HL-60 (cell line): ENCODE measurements at regions not wholly inside any gene's neighbourhood (a gene's known extent, or its start where the extent isn't known, plus 50 kb on each side); places are given as distances from the start of the nearest gene placed in this dataset.

Experiments
- DNase-seq, 2 experiments: peaks; one replicate each; pipeline ENCODE4 v3.0.0-alpha.2; 2010 to 2020; ENCODE audit warnings: low read depth in 1 of 2, low spot score in 1 of 2
- H3K27ac ChIP-seq: fragments of 250-450 bp; sonication (Bioruptor Pico); replicated peaks from 2 replicates; pipeline ENCODE4 v1.5.1; 2020; ENCODE audit warnings: mild to moderate bottlenecking, moderate library complexity
- H3K27me3 ChIP-seq: fragments of 250-450 bp; sonication (Bioruptor Pico); 2 replicates; pipeline ENCODE4 v1.5.1; 2021; ENCODE audit warnings: mild to moderate bottlenecking, moderate library complexity; ENCODE audit not compliant: insufficient read depth, poor library complexity, severe bottlenecking
- H3K4me3 ChIP-seq: replicated peaks from 2 replicates; pipeline ENCODE4 v1.5.1; 2011; ENCODE audit warnings: mild to moderate bottlenecking, control low read depth, low read length; ENCODE audit not compliant: insufficient read depth
- GABPA ChIP-seq: IDR thresholded peaks from 2 replicates; pipeline ENCODE4 v1.6.1; 2012; ENCODE audit warnings: low read depth
- POLR2AphosphoS5 ChIP-seq: IDR thresholded peaks from 2 replicates; pipeline ENCODE4 v1.6.1; 2012; ENCODE audit warnings: low read depth
- SPI1 ChIP-seq: IDR thresholded peaks from 2 replicates; pipeline ENCODE4 v1.6.1; 2012; ENCODE audit warnings: low read depth, mild to moderate bottlenecking, borderline replicate concordance
- TF ChIP-seq, protein P1 (sequence below): IDR thresholded peaks from 2 replicates; pipeline ENCODE4 v1.6.1; 2012; ENCODE audit warnings: low read depth; ENCODE audit not compliant: insufficient replicate concordance
- TF ChIP-seq, protein P2 (sequence below): IDR thresholded peaks from one replicate; pipeline ENCODE4 v1.5.1; 2011; ENCODE audit warnings: low read length, control low read depth, inconsistent platforms; ENCODE audit not compliant: insufficient read depth

DNA sequence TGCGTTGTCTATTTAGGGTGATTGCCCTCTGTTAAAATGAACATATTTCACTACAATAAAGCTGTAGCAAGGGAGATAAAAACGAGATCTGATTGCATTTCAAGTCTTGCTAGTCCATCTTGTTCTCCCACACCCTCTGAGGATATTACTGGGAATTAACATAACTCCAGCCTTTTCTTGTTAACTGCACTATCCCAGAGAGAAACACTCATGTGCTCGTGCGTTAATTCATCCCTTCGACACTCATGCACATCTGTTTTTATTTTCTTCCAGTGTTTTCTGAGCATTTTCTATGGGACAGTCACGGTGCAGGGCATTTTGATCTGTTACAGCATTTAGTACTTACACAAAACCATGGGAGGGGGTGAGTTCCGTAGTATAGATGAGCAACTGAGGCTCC, 202.1 kb downstream of the CYLD start:
- DNase-seq = no peak
- TF ChIP-seq GABPA = no peak
- no peak for TF ChIP-seq SPI1
- no peak for TF ChIP-seq POLR2AphosphoS5
- TF ChIP-seq, protein P1, sequence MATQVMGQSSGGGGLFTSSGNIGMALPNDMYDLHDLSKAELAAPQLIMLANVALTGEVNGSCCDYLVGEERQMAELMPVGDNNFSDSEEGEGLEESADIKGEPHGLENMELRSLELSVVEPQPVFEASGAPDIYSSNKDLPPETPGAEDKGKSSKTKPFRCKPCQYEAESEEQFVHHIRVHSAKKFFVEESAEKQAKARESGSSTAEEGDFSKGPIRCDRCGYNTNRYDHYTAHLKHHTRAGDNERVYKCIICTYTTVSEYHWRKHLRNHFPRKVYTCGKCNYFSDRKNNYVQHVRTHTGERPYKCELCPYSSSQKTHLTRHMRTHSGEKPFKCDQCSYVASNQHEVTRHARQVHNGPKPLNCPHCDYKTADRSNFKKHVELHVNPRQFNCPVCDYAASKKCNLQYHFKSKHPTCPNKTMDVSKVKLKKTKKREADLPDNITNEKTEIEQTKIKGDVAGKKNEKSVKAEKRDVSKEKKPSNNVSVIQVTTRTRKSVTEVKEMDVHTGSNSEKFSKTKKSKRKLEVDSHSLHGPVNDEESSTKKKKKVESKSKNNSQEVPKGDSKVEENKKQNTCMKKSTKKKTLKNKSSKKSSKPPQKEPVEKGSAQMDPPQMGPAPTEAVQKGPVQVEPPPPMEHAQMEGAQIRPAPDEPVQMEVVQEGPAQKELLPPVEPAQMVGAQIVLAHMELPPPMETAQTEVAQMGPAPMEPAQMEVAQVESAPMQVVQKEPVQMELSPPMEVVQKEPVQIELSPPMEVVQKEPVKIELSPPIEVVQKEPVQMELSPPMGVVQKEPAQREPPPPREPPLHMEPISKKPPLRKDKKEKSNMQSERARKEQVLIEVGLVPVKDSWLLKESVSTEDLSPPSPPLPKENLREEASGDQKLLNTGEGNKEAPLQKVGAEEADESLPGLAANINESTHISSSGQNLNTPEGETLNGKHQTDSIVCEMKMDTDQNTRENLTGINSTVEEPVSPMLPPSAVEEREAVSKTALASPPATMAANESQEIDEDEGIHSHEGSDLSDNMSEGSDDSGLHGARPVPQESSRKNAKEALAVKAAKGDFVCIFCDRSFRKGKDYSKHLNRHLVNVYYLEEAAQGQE = no peak
- TF ChIP-seq, protein P2, sequence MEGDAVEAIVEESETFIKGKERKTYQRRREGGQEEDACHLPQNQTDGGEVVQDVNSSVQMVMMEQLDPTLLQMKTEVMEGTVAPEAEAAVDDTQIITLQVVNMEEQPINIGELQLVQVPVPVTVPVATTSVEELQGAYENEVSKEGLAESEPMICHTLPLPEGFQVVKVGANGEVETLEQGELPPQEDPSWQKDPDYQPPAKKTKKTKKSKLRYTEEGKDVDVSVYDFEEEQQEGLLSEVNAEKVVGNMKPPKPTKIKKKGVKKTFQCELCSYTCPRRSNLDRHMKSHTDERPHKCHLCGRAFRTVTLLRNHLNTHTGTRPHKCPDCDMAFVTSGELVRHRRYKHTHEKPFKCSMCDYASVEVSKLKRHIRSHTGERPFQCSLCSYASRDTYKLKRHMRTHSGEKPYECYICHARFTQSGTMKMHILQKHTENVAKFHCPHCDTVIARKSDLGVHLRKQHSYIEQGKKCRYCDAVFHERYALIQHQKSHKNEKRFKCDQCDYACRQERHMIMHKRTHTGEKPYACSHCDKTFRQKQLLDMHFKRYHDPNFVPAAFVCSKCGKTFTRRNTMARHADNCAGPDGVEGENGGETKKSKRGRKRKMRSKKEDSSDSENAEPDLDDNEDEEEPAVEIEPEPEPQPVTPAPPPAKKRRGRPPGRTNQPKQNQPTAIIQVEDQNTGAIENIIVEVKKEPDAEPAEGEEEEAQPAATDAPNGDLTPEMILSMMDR = no peak
- no peak overlapping the region for H3K4me3 ChIP-seq
- no peak overlapping the region for H3K27ac ChIP-seq
- H3K27me3 ChIP-seq = no peaks in the 10 kb centered on the region

DNA sequence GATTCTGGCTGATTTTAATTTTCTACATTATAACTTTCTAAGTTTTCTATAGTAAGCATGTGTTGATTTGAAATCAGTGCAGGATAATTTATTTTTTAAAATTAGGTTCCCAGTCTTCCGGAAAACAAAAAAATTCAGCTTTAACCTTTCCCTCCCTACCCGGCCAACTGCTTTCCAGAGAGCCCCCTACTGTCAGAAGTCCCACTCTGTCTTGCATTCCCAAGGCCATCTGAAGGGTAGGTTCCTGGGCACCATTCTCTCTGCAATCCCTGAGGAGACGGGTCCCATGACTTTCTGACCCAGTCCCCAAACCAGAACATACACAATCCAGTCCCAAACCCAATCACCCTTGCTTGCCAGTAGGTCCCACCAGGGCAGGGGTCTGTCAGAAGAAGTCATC, 200.3 kb downstream of the CYLD start:
- DNase-seq = no peak
- Histone ChIP-seq H3K4me3 (no peak overlapping the region), H3K27ac (no peak overlapping the region), H3K27me3 (no peaks in the 10 kb centered on the region)
- no peak for TF ChIP-seq SPI1
- TF ChIP-seq, protein P1 = no peak
- TF ChIP-seq, protein P2 = no peak

DNA sequence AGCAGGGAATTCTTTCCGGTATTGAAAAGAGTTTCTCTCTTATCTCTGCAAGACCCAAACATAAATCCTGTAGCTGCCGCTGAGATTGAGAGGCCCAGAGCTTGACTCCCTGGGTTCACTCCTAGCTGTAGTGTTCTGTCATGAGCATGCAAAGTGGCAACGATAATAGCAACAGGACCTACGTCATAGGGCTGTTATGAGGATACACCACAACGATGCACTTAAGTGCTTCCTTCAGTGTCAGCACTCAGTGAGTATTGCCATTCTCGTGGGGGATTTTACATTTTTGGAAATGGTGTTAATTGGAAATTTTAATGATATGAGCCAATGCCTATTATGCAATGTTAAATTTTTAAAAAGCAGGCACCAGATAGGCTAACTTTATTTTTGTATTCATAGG, 199.8 kb downstream of the CYLD start:
- DNase-seq = no peak
- H3K27me3 ChIP-seq = no peaks in the 10 kb centered on the region

More for the DNA sequence above, 199.8 kb downstream of the CYLD start:
- Histone ChIP-seq H3K4me3 (no peak overlapping the region), H3K27ac (no peak overlapping the region)
- TF ChIP-seq SPI1 (no peak), GABPA (no peak)
- TF ChIP-seq, protein P1 = no peak
